Astrocyte of the spinal cord (primary cell): ENCODE measurements at regions not wholly inside any gene's neighbourhood (a gene's known extent, or its start where the extent isn't known, plus 50 kb on each side); places are given as distances from the start of the nearest gene placed in this dataset.
"Not testable (repeated sequence)": the region's sequence is repeated elsewhere in the genome, so short reads cannot be mapped to it uniquely, and the experiment has no call there.

Experiments used
- DNase-seq: peaks from one replicate; pipeline ENCODE4 v3.0.0; 2011; ENCODE audit warnings: low read depth, low spot score
- H3K4me3 ChIP-seq: 2 replicates; pipeline ENCODE4 v1.5.1; 2011; ENCODE audit warnings: low read depth, mild to moderate bottlenecking, low read length, moderate library complexity
- CTCF ChIP-seq: IDR thresholded peaks from 2 replicates; pipeline ENCODE4 v1.5.1; 2012; ENCODE audit warnings: low read depth, mild to moderate bottlenecking, low read length, inconsistent platforms
- in situ Hi-C: cut with HindIII; loops from 2 replicates; pipeline ENCODE4 v1.10.0; 2017; ENCODE audit warnings: low sequenced_read_pairs

DNA sequence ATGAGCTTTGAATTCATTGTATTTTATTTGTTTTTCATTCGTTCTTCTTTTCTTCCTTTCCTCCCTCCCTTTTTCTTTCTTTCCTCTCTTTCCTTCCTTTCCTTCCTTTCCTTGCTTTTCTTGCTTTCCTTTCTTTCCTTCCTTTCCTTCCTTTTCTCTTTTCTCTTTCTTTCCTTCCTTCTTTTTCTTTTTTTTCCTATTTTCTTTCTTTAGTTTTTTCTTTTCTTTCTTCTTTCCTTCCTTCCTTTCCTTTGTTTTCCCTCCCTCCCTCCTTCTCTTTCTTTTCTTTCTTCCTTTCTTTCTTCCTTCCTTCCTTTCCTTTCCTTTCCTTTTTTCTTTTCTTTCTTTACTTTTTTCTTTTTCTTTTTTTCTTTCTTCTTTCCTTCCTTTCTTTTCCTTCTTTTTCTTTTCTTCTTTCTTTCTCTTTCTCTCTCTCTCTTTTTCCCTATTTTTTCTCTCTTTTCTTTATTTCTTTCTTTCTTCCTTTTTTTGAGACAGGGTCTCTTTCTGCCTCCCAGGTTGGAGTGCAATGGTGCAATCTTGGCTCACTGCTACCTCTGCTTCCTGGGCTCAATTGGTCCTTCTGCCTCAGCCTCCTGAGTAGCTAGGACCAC is 357.1 kb upstream of the PRR16 start:
- no peak for DNase-seq
- in situ Hi-C loops = no loop called here
- H3K4me3 ChIP-seq = no peak overlapping the region

DNA sequence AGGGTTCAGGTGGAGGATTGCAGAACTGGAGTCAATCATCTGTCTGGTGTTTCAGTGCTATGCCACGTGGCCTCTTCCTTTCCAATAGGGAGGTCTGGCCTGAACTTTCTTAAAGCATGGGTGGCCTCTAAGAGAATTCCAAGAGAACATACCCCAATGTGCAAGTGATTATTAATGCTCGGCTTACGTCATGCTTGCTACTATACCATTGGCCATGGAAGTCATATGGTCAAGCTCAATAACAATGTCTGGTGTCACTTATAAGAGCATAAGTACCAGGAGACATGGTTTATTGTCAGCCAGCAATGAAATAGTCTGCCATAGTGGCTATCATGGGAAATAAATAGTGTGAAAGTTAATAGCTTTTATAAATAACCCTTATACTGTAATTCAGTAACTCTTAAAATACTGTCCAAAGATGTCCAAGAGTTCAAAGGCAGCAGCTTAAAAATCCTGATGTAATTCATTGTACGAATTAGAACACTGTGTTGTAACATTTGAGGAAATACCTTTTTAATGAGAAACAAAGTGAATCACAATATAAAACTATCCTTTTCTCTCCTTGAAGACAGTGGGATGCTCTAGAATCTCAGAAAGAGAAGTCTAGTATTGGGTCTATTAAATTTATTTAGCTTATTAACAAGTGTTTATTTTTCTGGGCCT is 355.4 kb upstream of the PRR16 start:
- H3K4me3 ChIP-seq = no peak overlapping the region
- no peak for TF ChIP-seq CTCF
- in situ Hi-C loops = no loop called here
- DNase-seq = no peak

More for the DNA sequence above, 357.1 kb upstream of the PRR16 start:
- TF ChIP-seq CTCF = no peak

DNA sequence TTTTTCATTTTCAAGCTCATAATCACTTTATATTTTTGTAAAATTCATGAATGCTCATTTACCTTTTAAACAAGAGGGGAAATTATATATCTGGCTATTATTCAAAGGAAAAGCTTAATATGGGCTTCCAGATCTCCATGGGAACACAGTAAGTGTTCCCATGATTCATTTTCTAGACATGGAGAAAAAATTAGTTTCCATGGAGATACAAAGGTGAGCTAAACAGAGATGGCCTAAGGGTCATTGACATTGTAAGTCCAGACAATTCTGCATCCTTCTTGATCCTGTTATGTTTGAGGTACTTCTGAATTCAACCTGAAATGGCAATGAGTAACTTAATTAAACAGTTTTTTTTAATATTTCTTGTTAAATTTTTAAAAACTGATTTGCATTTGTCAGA is 341.4 kb upstream of the PRR16 start:
- TF ChIP-seq CTCF = no peak
- peak; percentile 24 for DNase-seq
- no peak overlapping the region for H3K4me3 ChIP-seq
- in situ Hi-C loops = no loop called here

- H3K4me3 ChIP-seq = no peak overlapping the region
- no peak for TF ChIP-seq CTCF
- no peak for DNase-seq
- in situ Hi-C loops = no loop called here
Measured at GRCh38 chr5:120124031-120124430, 340.1 kb upstream of the PRR16 start.

GRCh38 chr5:120124961-120125360 is 339.1 kb upstream of the PRR16 start:
- no peak overlapping the region for H3K4me3 ChIP-seq
- no peak for TF ChIP-seq CTCF
- DNase-seq = no peak
- in situ Hi-C loops = no loop called here

DNA sequence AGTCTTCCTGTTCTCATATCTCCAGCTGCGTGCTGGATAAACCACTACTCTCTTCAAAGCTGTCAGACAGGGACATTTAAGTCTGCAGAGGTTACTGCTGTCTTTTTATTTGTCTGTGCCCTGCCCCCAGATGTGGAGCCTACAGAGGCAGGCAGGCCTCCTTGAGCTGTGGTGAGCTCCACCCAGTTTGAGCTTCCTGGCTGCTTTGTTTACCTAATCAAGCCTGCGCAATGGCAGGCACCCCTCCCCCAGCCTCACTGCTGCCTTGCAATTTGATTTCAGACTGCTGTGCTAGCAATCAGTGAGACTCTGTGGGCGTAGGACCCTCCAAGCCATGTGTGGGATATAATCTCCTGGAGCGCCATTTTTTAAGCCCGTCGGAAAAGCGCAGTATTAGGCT is 331.8 kb upstream of the PRR16 start:
- in situ Hi-C loops, H3K4me3 ChIP-seq, DNase-seq: not testable (repeated sequence)

GRCh38 chr5:120134944-120135343 is 329.2 kb upstream of the PRR16 start:
- TF ChIP-seq CTCF = no peak
- no peak for DNase-seq
- in situ Hi-C loops = no loop called here
- no peak overlapping the region for H3K4me3 ChIP-seq
